Right lobe of liver (tissue), 4 donors: ENCODE measurements at regions not wholly inside any gene's neighbourhood (a gene's known extent, or its start where the extent isn't known, plus 50 kb on each side); places are given as distances from the start of the nearest gene placed in this dataset.

Experiments used
- CTCF ChIP-seq, 4 donors: fragments of 200-600 bp in 3 of 4; fragments of 450-650 bp in 1 of 4; IDR thresholded peaks; one replicate each; pipeline versions ENCODE4 v1.5.1 to v1.8.0; 2016 to 2022; ENCODE audit warnings: antibody characterized with exemption in 4 of 4, mild to moderate bottlenecking in 2 of 4
- POLR2A ChIP-seq: fragments of 450-650 bp; IDR thresholded peaks from one replicate; pipeline ENCODE4 v1.6.1; 2017; ENCODE audit warnings: antibody characterized with exemption, mild to moderate bottlenecking
- donor health status: DM: no; HTN: no; CAD: no.
- donor health status: DM: no; HTN: no; CAD: no.
- donor health status: DM: no; HTN: yes; CAD: no.

GRCh38 chr4:126489826-126490463 lies 1142.8 kb upstream of the INTU start:
- TF ChIP-seq CTCF (IDR thresholded peaks at IDR 0.05) (no peak), POLR2A (no peak)
